IMR-90 (cell line): ENCODE measurements at regions not wholly inside any gene's neighbourhood (a gene's known extent, or its start where the extent isn't known, plus 50 kb on each side); places are given as distances from the start of the nearest gene placed in this dataset.
"Not testable (repeated sequence)": the region's sequence is repeated elsewhere in the genome, so short reads cannot be mapped to it uniquely, and the experiment has no call there.

ENCODE experiments used
- ATAC-seq: fragments of 200-7000 bp; cut with Tn5 transposase; 2 replicates; pipeline ENCODE4 v1.9.1; 2020; ENCODE audit warnings: low read depth, mild to moderate bottlenecking, moderate library complexity
- BruUV-seq: library from RNA; stranded (reverse); fragments of 400-500 nt; replicated peaks from 2 replicates; lab custom pipeline; 2021; lab: Mats Ljungman, UMichigan
- CTCF ChIA-PET: fragments of 300-600 bp; formaldehyde crosslinking; extraction: SDS; loops from one replicate; lab custom pipeline; 2021; ENCODE audit warnings: antibody characterized with exemption; lab: Yijun Ruan, JAX
- POLR2A ChIA-PET: fragments of 300-600 bp; sonication (Branson Sonifier 250); formaldehyde crosslinking; loops from one replicate; lab custom pipeline; 2022; ENCODE audit warnings: antibody characterized with exemption; ENCODE audit not compliant: unreplicated experiment; lab: Charles Lee
- DNase-seq: peaks from one replicate; pipeline ENCODE4 v3.0.0; 2013
- H2AFZ ChIP-seq: replicated peaks from 2 replicates; pipeline ENCODE3; 2013; ENCODE audit warnings: low read length, mild to moderate bottlenecking; ENCODE audit not compliant: poor library complexity
- H2AK5ac ChIP-seq: 2 replicates; pipeline ENCODE4 v1.6.1; 2013; ENCODE audit warnings: low read depth, low read length, inconsistent platforms
- H2AK9ac ChIP-seq: replicated peaks from 2 replicates; pipeline ENCODE3; 2013; ENCODE audit warnings: mild to moderate bottlenecking, low read depth, low read length, moderate library complexity; ENCODE audit not compliant: poor library complexity
- H2BK120ac ChIP-seq: 2 replicates; pipeline ENCODE4 v1.6.1; 2013; ENCODE audit warnings: low read depth, low read length, inconsistent platforms
- H2BK15ac ChIP-seq: 3 replicates; pipeline ENCODE4 v1.6.1; 2013; ENCODE audit warnings: low read depth, low read length, inconsistent platforms
- H2BK20ac ChIP-seq: 2 replicates; pipeline ENCODE4 v1.6.1; 2013; ENCODE audit warnings: low read depth, mild to moderate bottlenecking, inconsistent platforms, low read length, moderate library complexity
- H2BK5ac ChIP-seq: 2 replicates; pipeline ENCODE4 v1.6.1; 2013; ENCODE audit warnings: mild to moderate bottlenecking, low read depth, low read length, inconsistent platforms; ENCODE audit not compliant: poor library complexity, severe bottlenecking
- H3K14ac ChIP-seq: replicated peaks from 2 replicates; pipeline ENCODE4 v1.6.1; 2013; ENCODE audit warnings: low read depth, low read length, inconsistent platforms
- H3K18ac ChIP-seq: 2 replicates; pipeline ENCODE4 v1.6.1; 2013; ENCODE audit warnings: low read depth, low read length, control low read depth
- H3K23ac ChIP-seq: 2 replicates; pipeline ENCODE4 v1.6.1; 2013; ENCODE audit warnings: low read depth, low read length, inconsistent platforms
- H3K27ac ChIP-seq: 2 replicates; pipeline ENCODE4 v1.5.1; 2013; ENCODE audit warnings: mild to moderate bottlenecking, control low read depth, low read length; ENCODE audit not compliant: insufficient read depth
- H3K27me3 ChIP-seq: 2 replicates; pipeline ENCODE4 v1.6.1; 2013; ENCODE audit warnings: low read length; ENCODE audit not compliant: control insufficient read depth, insufficient read depth
- H3K36me3 ChIP-seq: 2 replicates; pipeline ENCODE4 v1.6.1; 2013; ENCODE audit warnings: low read length, mixed read lengths; ENCODE audit not compliant: control insufficient read depth, insufficient read depth
- H3K4ac ChIP-seq: 2 replicates; pipeline ENCODE4 v1.6.1; 2013; ENCODE audit warnings: low read depth, low read length, inconsistent platforms
- H3K4me1 ChIP-seq: 2 replicates; pipeline ENCODE4 v1.6.1; 2013; ENCODE audit warnings: low read length, mixed read lengths; ENCODE audit not compliant: control insufficient read depth, insufficient read depth
- H3K4me2 ChIP-seq: 2 replicates; pipeline ENCODE4 v1.6.1; 2013; ENCODE audit warnings: low read depth, mild to moderate bottlenecking, control low read depth, low read length, moderate library complexity
- H3K4me3 ChIP-seq: 2 replicates; pipeline ENCODE4 v1.5.1; 2013; ENCODE audit warnings: low read depth, mild to moderate bottlenecking, control low read depth, low read length, moderate library complexity; ENCODE audit not compliant: insufficient read depth
- H3K56ac ChIP-seq: 2 replicates; pipeline ENCODE4 v1.6.1; 2013; ENCODE audit warnings: low read length, inconsistent platforms; ENCODE audit not compliant: insufficient read depth; ENCODE audit errors: extremely low read depth
- H3K79me1 ChIP-seq, 2 experiments: 2 replicates each; pipeline ENCODE4 v1.6.1; 2013; ENCODE audit warnings: low read length in 2 of 2, inconsistent platforms in 1 of 2, low read depth in 1 of 2
- H3K9ac ChIP-seq: 2 replicates; pipeline ENCODE4 v1.6.1; 2013; ENCODE audit warnings: low read depth, low read length, control low read depth
- H3K9me1 ChIP-seq: 2 replicates; pipeline ENCODE4 v1.6.1; 2013; ENCODE audit warnings: low read length, inconsistent platforms; ENCODE audit not compliant: insufficient read depth
- H3K9me3 ChIP-seq: 2 replicates; pipeline ENCODE4 v1.6.1; 2013; ENCODE audit warnings: low read length; ENCODE audit not compliant: control insufficient read depth, insufficient read depth
- H4K20me1 ChIP-seq: 2 replicates; pipeline ENCODE4 v1.6.1; 2013; ENCODE audit warnings: low read length, inconsistent platforms; ENCODE audit not compliant: insufficient read depth
- H4K5ac ChIP-seq: 2 replicates; pipeline ENCODE4 v1.6.1; 2013; ENCODE audit warnings: mild to moderate bottlenecking, low read depth, low read length, control low read depth
- H4K8ac ChIP-seq, 2 experiments: 2 replicates each; pipeline ENCODE4 v1.6.1; 2013; ENCODE audit warnings: low read depth in 2 of 2, low read length in 2 of 2, control low read depth in 1 of 2, inconsistent platforms in 1 of 2
- H4K91ac ChIP-seq: 2 replicates; pipeline ENCODE4 v1.6.1; 2013; ENCODE audit warnings: low read depth, low read length, inconsistent platforms; ENCODE audit not compliant: insufficient read depth
- WGBS, 2 experiments: methylation state at CpG; one replicate each; pipeline versions ENCODE4 v1.1.5 to v1.1.7; 2013; ENCODE audit warnings: missing lambda C conversion rate in 2 of 2; ENCODE audit not compliant: insufficient read length in 1 of 2; ENCODE audit errors: extremely low coverage in 2 of 2; 5-methylcytosine and 5-hydroxymethylcytosine counted together
- dilution Hi-C: fragments of 300-500 bp; cut with HindIII; formaldehyde crosslinking; loops from one replicate; pipeline ENCODE4 v1.14.3; 2018; ENCODE audit warnings: low sequenced_read_pairs; ENCODE audit not compliant: unreplicated experiment
- in situ Hi-C: fragments of 300-500 bp; cut with MboI; formaldehyde crosslinking; loops from 3 replicates; pipeline ENCODE4 v1.14.3; 2019; ENCODE audit warnings: low sequenced_read_pairs, inconsistent platforms, mixed read lengths
- intact Hi-C: fragments of 100-400 bp; cut with micrococcal nuclease; formaldehyde crosslinking; loops from 2 replicates; pipeline ENCODE4 v1.10.0; 2022

- H4K8ac ChIP-seq, H2BK15ac ChIP-seq, intact Hi-C loops, H4K5ac ChIP-seq, dilution Hi-C loops, H3K79me1 ChIP-seq, H3K4ac ChIP-seq, H3K23ac ChIP-seq, H2AK5ac ChIP-seq, H4K20me1 ChIP-seq, H3K9ac ChIP-seq, H3K14ac ChIP-seq, H3K9me1 ChIP-seq, H2BK120ac ChIP-seq, H3K36me3 ChIP-seq, in situ Hi-C loops, H2AFZ ChIP-seq, H2BK20ac ChIP-seq, H3K4me1 ChIP-seq, H3K27ac ChIP-seq, H3K56ac ChIP-seq, ATAC-seq, H3K4me3 ChIP-seq, H3K18ac ChIP-seq, CTCF ChIA-PET, H2AK9ac ChIP-seq, DNase-seq, H3K4me2 ChIP-seq, H3K27me3 ChIP-seq, H4K91ac ChIP-seq, H3K9me3 ChIP-seq, H2BK5ac ChIP-seq, POLR2A ChIA-PET, BruUV-seq: not testable (repeated sequence)
- no CpG with 5 or more reads among the region's 1 CpG for WGBS, 2 experiments
These were observed 307.0 kb upstream of the FAM98A start for GRCh38 chr2:33906129-33906528.
